Femur (tissue), 1 donor: ENCODE measurements at regions not wholly inside any gene's neighbourhood (a gene's known extent, or its start where the extent isn't known, plus 50 kb on each side); places are given as distances from the start of the nearest gene placed in this dataset.

Experiments
- DNase-seq: peaks from one replicate; pipeline ENCODE4 v3.0.0-alpha.2; 2017

DNA sequence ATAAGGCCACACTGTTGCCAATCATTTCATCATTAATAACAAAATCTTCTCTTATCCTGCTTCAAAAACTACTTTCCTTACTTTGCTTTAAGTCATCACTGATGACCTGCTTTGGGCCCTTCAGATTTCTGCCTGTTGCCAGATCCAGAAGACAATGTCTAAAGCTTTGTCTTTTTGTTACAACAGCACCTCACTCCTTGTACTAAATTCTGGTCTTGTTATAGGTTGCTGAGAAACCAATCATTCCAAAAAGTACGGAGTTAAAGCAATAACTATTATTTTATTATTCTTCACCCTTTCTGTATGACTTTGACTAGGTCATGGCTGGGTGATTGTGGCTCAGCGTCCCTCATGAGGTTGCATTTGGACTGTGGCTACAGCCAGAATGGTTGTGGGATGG lies 633.5 kb downstream of the PTPRU start:
- DNase-seq = no peak

DNA sequence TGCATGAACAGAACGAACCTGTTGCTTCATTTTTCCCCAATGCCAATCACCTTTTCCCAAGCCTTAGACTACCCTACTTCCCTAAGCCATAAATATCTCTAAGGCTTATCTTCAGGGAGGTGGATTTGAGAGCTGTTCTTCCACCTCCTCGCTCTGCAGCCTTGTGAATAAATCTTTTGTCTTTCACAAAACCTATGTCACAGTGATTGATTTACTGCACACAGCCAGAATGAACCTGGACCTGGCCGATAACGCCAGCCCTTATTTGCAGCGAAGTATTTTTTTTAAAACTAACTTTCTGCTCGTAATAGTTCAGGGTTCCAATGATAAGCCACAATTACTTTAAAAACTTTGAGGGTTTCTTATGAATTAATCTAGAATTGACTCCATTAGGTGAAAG lies 632.6 kb downstream of the PTPRU start:
- DNase-seq = no peak

DNA sequence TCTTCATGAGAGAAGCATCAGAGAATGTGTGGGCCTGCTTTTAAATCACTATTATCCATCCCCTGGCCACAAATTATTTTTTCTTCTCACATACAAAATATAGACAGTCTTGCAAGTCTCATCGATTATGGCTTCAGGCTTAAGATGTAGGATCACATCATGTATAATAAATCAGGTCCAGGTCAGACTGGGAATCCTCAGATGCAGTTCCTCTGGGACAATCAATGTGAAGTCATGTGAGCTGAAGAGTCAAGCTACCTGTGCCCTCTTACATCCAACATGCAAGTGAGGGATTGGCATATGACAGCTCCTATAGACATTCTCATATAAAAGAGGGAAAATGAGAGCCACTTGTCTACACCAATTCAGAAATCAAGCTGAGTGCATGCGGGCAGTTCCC lies 631.8 kb downstream of the PTPRU start:
- DNase-seq = no peak

DNA sequence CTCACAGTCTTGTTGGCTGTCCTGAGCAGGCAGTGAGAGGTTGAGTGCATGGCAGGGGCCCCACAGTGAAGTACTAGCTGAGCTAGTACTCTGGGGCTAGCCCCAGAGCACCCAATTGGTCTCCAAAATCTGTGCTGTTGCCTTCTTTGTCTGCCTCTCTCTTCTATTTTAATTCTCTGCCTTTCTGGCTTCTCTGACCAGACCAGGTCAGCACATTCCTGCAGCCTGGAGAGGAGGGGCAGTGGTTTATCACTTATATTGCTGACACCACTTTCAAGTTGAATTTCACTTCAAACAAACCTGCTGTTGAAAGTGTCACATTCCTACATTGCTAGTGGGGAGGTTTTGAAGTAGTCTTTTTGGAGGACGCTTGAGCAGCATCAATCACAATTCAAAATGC lies 628.7 kb downstream of the PTPRU start:
- no peak for DNase-seq

DNA sequence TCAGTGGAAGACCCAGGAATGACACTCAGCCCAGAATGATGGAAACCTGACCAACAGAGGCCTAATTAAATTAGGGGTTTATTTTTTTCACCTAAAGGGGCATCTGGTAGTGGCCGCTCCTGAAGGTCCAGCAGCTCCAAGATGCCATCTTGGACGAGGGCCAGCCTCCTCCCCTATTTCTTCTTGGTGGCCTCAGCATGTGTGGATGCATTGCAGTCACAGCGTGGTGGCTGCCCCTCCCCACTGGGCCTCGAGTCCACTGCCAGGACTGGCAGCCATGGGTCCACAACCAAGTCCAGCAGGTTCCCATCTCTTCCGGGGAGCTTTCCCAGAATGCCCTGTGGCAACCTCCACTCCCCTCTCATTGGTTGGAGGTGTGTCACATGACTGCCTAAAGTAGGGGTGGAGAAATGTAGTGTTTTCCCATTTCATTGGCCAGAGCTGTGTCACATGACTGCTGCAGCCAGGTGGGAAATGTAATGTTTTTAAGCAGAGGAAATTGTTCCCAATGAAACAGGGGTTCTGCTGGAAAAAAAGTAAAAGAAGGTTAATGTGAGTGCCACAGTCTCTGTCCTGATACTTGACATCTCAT lies 628.2 kb downstream of the PTPRU start:
- DNase-seq = no peak

DNA sequence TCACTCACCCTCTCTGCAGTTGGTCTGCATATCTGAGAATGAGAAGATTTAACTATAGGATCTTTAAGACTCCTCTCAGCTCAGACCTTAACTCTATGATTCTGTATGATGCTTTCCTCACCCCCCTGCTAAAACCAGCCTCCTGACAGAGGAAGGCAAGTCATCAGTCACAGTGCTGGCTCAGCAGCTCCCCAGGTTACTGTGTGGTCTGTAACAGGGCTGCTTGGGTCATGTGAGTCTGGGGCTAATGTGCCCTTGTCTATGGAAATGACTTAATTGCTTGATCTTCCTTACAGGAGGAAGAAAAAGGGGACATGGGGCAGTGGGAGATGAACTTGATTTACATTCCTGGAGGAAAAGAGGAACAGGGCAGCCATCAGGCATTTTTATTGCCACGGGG lies 625.6 kb downstream of the PTPRU start:
- DNase-seq = no peak

DNA sequence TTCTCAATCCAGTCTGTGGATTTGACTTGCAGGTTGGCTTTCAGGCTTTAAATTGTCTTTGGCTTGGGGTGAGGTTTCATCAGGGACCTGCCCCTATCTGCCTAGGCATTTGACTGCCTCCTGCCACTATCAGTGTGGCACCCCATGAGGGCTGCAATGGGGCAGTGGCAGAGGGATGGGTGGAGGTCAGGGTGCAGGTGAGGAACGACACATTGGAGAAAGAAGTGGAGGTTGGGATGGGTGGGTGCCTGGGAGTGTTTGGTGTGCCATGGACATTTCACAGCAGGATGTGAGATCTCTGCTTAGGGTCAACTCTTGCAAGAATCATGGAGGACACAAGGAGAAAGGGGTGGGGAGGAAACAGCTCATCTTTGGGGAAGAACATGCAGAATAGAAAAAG lies 625.1 kb downstream of the PTPRU start:
- no peak for DNase-seq

DNA sequence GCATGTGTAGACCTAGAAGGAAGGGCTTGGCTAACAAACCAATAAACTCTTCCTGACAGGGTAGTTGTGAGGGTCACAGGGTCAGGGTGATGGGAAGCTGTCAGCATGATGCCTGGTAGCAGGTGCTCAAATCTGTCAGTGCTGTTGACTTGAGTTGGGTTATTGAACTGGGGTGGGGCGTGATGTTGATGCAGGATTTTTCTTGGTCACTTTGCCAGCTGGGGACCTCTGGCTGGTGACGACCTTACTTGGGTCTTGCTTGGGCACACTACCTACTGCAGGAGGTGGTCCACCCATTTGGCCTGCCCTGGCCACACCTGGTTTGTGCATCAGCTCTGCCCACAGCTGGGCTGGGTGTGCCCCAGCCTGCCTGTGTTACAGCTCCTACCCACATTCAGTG lies 624.4 kb downstream of the PTPRU start:
- DNase-seq = no peak

DNA sequence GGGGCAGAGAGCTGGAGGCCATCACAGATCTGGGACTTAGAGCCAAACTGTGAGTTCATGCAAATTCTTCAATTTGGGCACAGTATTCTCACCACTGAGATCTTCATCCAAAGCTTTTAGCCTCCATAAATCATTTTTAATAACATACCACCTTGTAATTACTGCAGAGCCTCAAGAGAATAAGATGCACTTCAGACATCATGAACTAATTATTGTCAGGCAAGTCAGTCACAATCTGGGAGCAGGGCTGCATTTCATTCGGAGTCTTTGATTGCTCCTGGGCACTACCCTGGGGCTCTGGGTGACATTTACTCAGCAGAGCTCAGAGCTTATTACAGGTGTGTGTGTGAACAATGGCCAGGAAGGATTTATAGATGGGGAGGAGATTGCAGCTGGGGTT lies 623.7 kb downstream of the PTPRU start:
- DNase-seq = no peak

DNA sequence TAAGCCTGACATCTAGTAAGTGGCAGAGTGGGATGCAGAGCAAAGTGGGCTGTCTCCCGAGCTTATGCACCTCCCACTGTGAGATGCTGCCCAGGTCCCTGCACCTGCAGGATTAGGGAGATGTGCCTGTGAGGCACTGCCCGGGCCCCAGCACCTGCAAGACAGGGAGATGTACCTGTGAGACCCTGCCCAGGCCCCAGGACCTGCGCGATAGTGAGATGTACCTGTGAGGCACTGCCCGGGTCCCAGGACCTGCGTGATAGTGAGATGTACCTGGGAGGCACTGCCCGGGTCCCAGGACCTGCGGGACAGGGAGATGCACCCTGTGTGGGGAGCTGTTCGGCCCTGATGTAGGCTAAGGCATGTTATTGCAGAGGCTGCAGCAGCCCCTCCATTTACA lies 622.8 kb downstream of the PTPRU start:
- DNase-seq = no peak

DNA sequence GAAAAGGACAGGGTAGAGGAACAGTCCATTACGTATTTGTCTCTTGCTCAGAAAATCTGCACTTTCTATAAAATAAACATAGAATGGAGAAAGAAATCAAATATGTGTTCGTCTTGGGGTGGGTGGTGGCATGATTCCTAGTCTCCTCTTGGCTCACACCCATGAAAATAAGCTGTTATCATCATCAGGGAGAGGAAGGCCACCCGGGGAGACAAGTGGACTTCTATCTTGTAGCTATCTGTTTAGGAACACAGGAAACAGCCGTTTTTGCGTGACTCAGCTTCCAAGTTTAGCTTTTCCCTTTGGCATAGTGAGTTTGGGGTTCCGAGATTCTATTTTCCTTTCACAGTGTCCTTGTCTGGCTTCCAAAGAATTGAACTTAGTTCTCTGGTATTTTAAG lies 622.3 kb downstream of the PTPRU start:
- DNase-seq = no peak

DNA sequence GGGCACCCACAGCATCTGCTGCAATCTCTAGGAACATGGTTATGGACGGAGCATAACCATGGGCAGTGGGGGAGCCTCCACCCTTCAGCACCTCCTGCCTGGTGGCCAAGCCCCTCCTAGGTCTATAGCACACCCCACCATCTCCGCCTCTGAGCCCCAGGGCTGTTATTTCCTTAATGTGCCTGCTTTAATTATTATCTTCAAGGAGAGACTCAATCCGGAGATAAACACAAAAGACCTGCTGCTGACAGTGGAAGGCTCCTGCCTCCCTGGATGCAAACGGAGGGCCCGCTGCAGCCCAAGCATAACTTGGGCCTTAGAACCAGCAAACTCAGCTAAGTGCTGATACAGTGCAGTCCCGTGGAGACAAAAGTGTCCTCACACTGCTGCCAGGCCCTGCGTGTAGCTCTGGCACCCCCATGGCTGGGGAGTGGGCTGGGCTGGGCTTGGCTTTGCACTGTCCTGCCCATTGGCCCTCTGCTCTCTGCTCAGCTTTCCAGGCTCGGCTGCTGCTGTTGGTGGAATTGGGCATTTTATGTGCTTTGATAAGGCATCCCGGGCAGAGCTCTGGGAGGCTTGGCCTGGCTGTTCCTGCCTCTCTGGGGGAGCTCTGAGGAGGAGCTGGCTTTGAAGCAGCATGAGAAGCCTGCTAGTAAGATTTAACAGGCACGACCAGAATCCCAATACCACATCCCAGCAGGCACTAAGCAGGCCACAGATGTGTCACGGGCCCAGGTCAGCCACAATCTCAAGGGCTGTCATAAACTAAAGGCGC lies 620.2 kb downstream of the PTPRU start:
- no peak for DNase-seq

DNA sequence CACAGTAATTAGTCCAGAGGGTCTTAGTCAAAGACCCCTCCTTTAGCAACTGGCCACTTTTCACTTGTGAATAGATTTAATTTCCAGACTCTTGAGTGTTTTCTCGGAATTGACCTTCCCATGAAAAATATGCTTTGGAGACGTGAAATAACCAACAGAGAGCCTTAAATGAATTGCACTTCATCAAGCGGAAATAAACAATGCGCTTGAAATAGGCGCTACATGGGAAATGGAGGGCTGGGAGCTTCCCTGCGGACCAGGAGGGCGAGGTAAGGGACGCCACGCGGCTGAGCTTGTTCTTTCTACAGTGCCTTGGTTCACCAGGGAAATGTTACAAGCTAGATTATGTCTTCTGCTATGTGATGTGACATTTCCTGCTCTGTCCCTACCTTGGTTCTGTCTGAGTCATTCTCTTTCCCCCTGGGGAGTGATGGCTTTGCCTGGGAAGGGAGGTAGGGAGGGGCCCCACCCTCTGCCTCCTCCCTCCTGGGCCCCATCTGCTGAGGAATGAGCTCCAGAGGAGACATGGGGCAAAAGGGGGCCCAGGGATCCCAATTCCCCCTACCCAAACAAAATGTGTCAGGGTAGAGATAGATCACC lies 619.3 kb downstream of the PTPRU start:
- no peak for DNase-seq

DNA sequence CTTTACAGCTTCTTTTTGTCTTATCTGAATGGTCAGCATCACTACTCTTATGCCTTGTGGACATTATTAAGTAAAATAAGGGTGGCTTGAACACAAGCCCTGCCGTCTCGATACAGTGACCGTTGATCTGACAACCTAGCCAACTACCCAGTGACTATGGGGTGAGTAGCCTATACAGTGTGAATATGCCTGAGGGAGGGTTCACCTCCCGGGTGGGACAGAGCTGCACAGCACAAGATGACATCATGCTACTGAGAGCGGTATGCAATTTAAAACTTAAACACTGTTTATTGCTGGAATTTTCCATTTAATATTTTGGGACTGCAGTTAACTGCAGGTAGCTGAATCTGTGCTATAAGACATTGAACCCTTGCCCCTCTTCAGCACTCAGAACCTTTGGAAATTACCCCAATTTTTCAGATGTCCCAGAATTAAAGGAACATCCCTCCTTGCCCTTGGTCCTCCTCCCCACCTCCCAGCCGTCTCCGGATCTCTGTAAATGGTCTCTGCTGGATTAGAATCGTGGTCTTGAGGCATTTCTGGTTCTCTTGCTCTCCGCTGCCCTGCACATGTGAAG lies 618.5 kb downstream of the PTPRU start:
- DNase-seq = no peak

DNA sequence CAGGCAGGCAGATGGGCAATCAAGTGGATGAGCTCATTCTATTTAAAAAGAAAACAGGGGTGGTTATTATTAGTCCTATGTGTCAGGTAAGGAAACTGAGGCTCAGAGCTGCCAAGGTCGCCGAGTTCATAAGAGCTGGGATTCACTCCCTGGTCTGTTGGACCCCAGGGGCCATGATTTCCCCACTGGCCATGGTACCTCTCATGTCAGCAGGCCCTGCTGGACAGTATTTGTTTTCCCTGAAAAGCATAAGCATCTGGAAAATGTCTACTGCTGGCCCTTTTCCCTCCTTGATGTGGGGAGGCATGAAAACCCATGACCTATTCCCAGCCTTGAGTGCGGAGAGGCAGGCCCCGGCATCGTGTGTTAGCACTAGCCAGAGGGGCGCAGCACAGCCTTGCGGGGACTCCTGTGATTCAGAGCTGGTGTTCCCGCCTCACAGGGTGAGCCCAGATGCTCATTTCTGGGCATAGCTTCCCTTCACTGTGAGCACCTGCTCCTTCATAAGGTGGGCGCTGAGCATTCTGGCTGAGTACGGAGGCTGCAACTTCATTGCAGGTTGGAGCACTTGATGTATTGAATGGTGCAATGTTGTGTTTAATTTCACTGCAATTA lies 617.5 kb downstream of the PTPRU start:
- no peak for DNase-seq

DNA sequence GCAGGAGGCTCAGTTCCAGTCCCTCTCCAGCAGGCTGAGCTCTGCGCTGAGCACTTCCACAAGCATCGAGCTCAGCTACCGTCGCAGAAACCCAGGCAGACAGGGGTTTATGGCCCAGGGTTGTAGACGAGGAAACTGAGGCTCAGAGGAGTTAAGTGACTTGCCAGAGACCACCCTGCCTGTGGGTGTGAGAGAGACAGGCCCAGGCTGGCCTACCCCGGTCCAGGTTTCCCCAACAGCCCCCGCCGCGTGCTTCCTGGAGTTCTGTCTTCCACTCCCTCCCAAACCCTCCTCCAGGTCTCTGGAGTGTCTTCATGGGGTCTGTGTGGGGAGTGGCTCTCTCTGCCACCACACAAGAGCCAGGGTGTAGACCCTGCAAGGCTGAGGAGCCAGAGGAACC lies 615.9 kb downstream of the PTPRU start:
- no peak for DNase-seq

DNA sequence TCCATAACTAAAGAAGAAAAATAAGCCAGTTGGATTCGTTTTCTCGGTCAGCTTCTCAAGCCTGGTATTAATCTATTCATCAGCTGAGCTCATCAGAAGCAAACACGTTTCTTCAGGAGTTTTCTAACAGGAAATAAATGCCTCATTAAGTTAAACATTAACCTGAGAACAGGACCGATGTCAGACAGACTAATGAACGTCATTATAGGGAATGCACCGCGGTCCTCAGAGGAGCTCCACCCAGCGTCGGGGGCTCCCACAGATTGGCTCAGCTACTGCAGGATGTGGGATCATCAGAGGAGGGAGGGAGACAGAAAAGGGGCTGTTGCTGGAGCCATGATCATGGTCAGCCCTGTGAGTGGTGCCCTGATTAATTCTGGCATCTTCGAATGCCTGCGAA lies 615.4 kb downstream of the PTPRU start:
- no peak for DNase-seq

DNA sequence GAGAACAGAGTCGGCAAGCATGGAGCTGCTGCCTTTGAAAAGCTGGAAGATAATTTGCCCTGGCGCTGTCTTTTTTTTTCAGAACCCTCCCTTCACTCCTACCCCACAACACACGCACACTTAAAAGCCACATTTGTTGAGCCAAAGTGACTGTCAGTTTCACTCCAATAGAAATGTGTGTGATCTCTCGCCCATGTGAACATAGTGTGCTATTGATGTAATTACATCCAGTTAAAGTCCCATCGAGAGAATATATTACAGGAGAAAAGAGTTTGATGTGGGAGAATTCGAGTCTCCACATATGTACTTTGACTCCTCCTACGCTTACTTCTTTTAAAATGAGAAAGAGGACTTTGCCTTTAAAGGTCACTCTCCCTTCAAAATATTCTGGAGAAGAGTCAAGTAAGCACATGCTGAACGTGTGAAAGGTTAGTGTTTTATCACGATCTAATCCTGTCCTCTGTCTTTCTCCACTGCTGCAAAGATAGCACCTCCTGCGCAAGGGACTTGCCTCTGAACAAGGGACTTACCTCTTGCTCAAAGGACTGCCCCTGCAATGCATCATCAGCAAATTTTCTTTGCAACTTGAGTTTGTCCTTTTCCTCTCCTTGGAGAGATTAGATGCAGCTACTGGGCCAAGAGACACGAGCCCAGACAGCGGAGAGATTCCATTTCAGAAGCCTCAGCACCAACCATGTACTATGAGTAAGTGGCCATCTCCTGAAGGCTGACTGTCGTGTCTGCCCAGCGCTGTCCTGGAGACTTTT lies 613.9 kb downstream of the PTPRU start:
- no peak for DNase-seq

DNA sequence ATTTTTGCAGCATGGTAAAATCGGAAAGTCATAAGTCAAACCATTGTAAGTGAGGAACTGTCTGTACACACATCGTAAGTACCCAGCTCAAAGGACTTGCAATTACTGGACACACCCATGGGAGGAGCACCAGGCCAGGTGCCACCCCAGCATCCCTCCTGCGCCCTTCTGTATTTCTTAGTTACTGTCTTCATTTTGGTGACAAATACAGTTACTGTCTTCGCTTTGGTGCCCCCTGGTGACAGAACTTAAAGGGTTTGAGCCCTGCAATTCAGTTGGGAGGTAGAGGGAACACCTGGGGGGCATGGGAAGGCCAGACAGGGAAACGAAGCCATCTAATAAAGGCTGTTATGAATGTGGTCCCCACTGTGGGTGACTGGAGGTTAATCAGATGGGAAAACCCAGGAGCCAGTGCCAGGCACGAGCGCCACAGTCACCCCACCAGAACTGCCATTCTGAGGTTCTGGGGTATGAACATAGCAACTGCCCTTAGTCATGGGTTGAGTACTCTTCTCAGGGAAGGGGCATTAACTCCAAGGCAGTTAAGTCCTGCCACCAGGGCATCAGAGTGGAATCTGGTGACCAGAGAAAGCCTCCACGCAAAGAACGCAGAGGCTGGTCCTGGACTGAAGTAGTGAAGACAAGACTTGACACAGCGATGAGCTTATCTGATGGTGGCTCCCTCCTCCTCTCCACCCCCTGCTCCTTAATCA lies 612.9 kb downstream of the PTPRU start:
- no peak for DNase-seq

DNA sequence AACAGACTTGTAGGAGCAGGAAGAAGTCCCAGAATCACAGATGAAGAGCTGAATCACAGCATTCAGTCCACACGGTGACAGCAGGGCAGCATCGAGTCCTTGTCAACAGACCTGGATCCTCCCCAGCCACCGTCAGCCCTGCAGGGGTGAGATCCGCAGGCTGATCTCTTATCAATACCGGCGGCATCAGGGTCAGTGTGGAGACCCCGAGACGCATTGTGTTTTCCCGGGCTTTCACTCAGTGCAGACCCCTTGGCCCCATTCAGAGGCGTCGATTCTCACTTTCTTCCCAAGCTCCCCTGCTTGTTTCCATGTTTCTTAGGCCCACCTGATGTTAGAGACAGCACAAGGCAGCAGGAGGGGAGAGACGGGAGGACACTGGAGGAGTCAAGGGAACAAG lies 609.6 kb downstream of the PTPRU start:
- no peak for DNase-seq

DNA sequence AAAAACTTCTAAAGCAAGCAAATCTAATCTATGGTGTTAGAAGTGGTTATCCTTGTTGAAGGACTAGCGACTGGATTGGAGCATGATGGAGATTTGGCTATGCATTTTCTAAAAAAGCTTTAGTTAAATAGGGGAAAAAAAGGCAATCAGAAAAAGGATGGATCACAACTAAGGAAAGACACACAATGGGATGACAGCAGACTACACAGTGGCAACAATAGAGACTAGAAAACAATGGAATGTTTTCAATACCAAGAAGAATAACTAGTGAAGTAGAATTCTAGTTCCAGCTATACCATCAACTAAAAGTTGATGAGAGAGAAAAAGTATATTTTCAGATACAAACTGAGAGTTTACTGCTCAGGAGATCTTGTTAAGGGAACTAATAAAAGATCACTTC lies 605.8 kb downstream of the PTPRU start:
- DNase-seq = no peak

DNA sequence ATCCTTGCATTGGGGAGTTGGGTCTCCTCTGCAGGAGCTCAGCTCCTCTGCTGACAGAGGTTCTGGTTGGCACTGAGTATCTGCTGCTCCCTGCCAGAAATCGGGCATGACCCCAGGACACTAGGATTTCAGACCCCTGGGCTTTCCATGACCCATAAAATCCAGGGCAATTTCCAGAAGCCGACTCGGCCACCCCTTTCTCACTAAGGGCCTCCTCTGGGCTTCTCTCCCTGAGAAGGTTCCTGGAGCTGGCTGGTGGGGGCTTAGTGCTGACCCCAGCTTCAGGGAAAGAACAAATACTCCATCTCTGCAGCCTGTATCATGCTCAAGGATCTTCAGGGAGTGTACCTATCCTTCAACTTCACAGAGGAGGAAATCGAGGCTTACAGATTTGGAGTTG lies 603.4 kb downstream of the PTPRU start:
- DNase-seq = no peak
